ENCODE measurements at regions not wholly inside any gene's neighbourhood (a gene's known extent, or its start where the extent isn't known, plus 50 kb on each side); places are given as distances from the start of the nearest gene placed in this dataset.

GRCh38 chr11:21711341-21711740, 481.5 kb upstream of the ANO5 start (continued):
- TF ChIP-seq ZNF654 (tag by site-specific recombination; IDR thresholded peaks at IDR 0.05; ENCODE audit: low read depth), result no peak
- TF ChIP-seq GFI1B (tag by site-specific recombination; IDR thresholded peaks at IDR 0.05), result no peak
- TF ChIP-seq ZNF10 (tag by site-specific recombination; IDR thresholded peaks at IDR 0.05), result no peak
- TF ChIP-seq, protein P1, sequence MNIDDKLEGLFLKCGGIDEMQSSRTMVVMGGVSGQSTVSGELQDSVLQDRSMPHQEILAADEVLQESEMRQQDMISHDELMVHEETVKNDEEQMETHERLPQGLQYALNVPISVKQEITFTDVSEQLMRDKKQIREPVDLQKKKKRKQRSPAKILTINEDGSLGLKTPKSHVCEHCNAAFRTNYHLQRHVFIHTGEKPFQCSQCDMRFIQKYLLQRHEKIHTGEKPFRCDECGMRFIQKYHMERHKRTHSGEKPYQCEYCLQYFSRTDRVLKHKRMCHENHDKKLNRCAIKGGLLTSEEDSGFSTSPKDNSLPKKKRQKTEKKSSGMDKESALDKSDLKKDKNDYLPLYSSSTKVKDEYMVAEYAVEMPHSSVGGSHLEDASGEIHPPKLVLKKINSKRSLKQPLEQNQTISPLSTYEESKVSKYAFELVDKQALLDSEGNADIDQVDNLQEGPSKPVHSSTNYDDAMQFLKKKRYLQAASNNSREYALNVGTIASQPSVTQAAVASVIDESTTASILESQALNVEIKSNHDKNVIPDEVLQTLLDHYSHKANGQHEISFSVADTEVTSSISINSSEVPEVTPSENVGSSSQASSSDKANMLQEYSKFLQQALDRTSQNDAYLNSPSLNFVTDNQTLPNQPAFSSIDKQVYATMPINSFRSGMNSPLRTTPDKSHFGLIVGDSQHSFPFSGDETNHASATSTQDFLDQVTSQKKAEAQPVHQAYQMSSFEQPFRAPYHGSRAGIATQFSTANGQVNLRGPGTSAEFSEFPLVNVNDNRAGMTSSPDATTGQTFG (tag by site-specific recombination; IDR thresholded peaks at IDR 0.05; ENCODE audit: borderline replicate concordance), result no peak

DNA sequence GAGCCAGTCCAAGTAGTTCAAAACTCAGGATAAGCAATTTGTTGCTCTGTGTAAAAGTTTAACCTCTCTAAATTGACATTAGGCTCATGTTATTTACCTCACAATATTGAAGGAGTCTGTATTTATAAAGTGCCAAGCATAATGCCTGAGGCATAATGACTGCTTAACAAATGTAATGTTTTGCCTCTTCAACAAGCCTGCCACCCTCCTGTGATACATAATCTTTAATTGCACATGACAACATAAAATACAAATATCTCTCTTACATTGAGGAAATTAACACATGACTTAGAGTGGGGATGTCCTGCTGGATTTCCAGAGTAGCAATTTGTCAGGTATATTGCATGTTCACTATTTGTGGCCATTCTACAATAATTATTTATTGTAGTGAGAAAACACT, 469.2 kb upstream of the ANO5 start:
- Histone ChIP-seq H3K4me1 (ENCODE audit: control insufficient read depth, insufficient read depth, low read length) (no peaks in the 10 kb centered on the region), H3K4me3 (ENCODE audit: low read depth, low read length) (no peak overlapping the region), H3K27ac (ENCODE audit: extremely low read depth, low read depth, low read length) (no peak overlapping the region), H3K36me3 (ENCODE audit: control insufficient read depth in 2 of 2, insufficient read depth in 1 of 2, low read length in 2 of 2) (no peaks in the 10 kb centered on the region), H3K9me3 (ENCODE audit: control insufficient read depth, insufficient read depth, low read depth, low read length) (no peaks in the 10 kb centered on the region)
- ChIA-PET POLR2A (no interaction called here), CTCF (no interaction called here)
- TF ChIP-seq, protein P2, sequence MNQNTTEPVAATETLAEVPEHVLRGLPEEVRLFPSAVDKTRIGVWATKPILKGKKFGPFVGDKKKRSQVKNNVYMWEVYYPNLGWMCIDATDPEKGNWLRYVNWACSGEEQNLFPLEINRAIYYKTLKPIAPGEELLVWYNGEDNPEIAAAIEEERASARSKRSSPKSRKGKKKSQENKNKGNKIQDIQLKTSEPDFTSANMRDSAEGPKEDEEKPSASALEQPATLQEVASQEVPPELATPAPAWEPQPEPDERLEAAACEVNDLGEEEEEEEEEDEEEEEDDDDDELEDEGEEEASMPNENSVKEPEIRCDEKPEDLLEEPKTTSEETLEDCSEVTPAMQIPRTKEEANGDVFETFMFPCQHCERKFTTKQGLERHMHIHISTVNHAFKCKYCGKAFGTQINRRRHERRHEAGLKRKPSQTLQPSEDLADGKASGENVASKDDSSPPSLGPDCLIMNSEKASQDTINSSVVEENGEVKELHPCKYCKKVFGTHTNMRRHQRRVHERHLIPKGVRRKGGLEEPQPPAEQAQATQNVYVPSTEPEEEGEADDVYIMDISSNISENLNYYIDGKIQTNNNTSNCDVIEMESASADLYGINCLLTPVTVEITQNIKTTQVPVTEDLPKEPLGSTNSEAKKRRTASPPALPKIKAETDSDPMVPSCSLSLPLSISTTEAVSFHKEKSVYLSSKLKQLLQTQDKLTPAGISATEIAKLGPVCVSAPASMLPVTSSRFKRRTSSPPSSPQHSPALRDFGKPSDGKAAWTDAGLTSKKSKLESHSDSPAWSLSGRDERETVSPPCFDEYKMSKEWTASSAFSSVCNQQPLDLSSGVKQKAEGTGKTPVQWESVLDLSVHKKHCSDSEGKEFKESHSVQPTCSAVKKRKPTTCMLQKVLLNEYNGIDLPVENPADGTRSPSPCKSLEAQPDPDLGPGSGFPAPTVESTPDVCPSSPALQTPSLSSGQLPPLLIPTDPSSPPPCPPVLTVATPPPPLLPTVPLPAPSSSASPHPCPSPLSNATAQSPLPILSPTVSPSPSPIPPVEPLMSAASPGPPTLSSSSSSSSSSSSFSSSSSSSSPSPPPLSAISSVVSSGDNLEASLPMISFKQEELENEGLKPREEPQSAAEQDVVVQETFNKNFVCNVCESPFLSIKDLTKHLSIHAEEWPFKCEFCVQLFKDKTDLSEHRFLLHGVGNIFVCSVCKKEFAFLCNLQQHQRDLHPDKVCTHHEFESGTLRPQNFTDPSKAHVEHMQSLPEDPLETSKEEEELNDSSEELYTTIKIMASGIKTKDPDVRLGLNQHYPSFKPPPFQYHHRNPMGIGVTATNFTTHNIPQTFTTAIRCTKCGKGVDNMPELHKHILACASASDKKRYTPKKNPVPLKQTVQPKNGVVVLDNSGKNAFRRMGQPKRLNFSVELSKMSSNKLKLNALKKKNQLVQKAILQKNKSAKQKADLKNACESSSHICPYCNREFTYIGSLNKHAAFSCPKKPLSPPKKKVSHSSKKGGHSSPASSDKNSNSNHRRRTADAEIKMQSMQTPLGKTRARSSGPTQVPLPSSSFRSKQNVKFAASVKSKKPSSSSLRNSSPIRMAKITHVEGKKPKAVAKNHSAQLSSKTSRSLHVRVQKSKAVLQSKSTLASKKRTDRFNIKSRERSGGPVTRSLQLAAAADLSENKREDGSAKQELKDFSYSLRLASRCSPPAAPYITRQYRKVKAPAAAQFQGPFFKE (tag by site-specific recombination; IDR thresholded peaks at IDR 0.05; ENCODE audit: borderline replicate concordance), result no peak
- no peak for TF ChIP-seq SALL2 (tag by site-specific recombination; IDR thresholded peaks at IDR 0.05; ENCODE audit: borderline replicate concordance)
- no peak for TF ChIP-seq ZNF658 (tag by site-specific recombination; IDR thresholded peaks at IDR 0.05)
- no peak for TF ChIP-seq ZSCAN5A (tag by site-specific recombination; IDR thresholded peaks at IDR 0.05)
- no peak for TF ChIP-seq SP2 (tag by site-specific recombination; IDR thresholded peaks at IDR 0.05)
- TF ChIP-seq ZNF174 (tag by site-specific recombination; IDR thresholded peaks at IDR 0.05), result no peak
- TF ChIP-seq ZNF114 (tag by site-specific recombination; IDR thresholded peaks at IDR 0.05), result no peak
- TF ChIP-seq ZNF76 (tag by site-specific recombination; IDR thresholded peaks at IDR 0.05; ENCODE audit: borderline replicate concordance, low read depth), result no peak
- no peak for TF ChIP-seq ZNF530 (tag by site-specific recombination; IDR thresholded peaks at IDR 0.05; ENCODE audit: low read depth)
- no peak for TF ChIP-seq BCL11B (tag by site-specific recombination; IDR thresholded peaks at IDR 0.05; ENCODE audit: low read depth)
- no peak for TF ChIP-seq ZNF423 (tag by site-specific recombination; IDR thresholded peaks at IDR 0.05)
- TF ChIP-seq, protein P3, sequence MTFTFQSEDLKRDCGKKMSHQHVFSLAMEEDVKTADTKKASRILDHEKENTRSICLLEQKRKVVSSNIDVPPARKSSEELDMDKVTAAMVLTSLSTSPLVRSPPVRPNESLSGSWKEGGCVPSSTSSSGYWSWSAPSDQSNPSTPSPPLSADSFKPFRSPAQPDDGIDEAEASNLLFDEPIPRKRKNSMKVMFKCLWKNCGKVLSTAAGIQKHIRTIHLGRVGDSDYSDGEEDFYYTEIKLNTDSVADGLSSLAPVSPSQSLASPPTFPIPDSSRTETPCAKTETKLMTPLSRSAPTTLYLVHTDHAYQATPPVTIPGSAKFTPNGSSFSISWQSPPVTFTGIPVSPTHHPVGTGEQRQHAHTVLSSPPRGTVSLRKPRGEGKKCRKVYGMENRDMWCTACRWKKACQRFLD (tag by site-specific recombination; IDR thresholded peaks at IDR 0.05), result no peak
- TF ChIP-seq ZFP3 (tag by site-specific recombination; IDR thresholded peaks at IDR 0.05; ENCODE audit: low read depth), result no peak
- no peak for TF ChIP-seq ZBTB26 (tag by site-specific recombination; optimal IDR thresholded peaks at IDR 0.05)
- TF ChIP-seq ZNF629 (tag by site-specific recombination; IDR thresholded peaks at IDR 0.05), result no peak
- TF ChIP-seq INSM2 (tag by site-specific recombination; IDR thresholded peaks at IDR 0.05), result no peak
- TF ChIP-seq, protein P4, sequence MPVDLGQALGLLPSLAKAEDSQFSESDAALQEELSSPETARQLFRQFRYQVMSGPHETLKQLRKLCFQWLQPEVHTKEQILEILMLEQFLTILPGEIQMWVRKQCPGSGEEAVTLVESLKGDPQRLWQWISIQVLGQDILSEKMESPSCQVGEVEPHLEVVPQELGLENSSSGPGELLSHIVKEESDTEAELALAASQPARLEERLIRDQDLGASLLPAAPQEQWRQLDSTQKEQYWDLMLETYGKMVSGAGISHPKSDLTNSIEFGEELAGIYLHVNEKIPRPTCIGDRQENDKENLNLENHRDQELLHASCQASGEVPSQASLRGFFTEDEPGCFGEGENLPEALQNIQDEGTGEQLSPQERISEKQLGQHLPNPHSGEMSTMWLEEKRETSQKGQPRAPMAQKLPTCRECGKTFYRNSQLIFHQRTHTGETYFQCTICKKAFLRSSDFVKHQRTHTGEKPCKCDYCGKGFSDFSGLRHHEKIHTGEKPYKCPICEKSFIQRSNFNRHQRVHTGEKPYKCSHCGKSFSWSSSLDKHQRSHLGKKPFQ (tag by site-specific recombination; IDR thresholded peaks at IDR 0.05), result no peak
- TF ChIP-seq ZNF548 (tag by site-specific recombination; IDR thresholded peaks at IDR 0.05), result no peak

Measured in HEK293 (cell line).